ENCODE measurements at regions not wholly inside any gene's neighbourhood (a gene's known extent, or its start where the extent isn't known, plus 50 kb on each side); places are given as distances from the start of the nearest gene placed in this dataset.

GRCh38 chr3:165254812-165255211 lies 58.6 kb upstream of the SLITRK3 start:
- TF ChIP-seq POLR2AphosphoS5 (IDR thresholded peaks at IDR 0.05) (no peak), CTCF (IDR thresholded peaks at IDR 0.05) (peak in 1 of 6 experiments; percentile 9)

Data from upper lobe of left lung (tissue), 4 donors.